SK-N-SH (cell line): ENCODE measurements at regions not wholly inside any gene's neighbourhood (a gene's known extent, or its start where the extent isn't known, plus 50 kb on each side); places are given as distances from the start of the nearest gene placed in this dataset.

ENCODE experiments used
- CTCF ChIA-PET: fragments of 300-600, 350-600 bp; formaldehyde crosslinking; extraction: SDS; loops from one replicate; lab custom pipeline; 2021; lab: Yijun Ruan, JAX
- POLR2A ChIA-PET: fragments of 350-600 bp; sonication (Branson Sonifier 250); formaldehyde crosslinking; extraction: SDS; loops from one replicate; lab custom pipeline; 2020; ENCODE audit warnings: antibody characterized with exemption, inconsistent platforms; lab: Yijun Ruan, JAX
- DNase-seq: peaks from one replicate; pipeline ENCODE4 v3.0.0; 2012
- H2AFZ ChIP-seq: fragments of 200-600 bp; sonication (generic); 2 replicates; pipeline ENCODE4 v1.8.1; 2016; ENCODE audit warnings: antibody characterized with exemption, mild to moderate bottlenecking, low read depth
- H3F3A ChIP-seq: fragments of 200-600 bp; sonication (generic); replicated peaks from 2 replicates; pipeline ENCODE3; 2016; ENCODE audit warnings: antibody characterized with exemption, mild to moderate bottlenecking; ENCODE audit not compliant: insufficient read depth
- H3K27ac ChIP-seq, 2 experiments: fragments of 200-500 bp in 1 of 2; fragments of 200-600 bp in 1 of 2; sonication (Bioruptor generic) in 1 of 2; sonication (generic), shearing (Covaris generic) in 1 of 2; 2 replicates each; pipeline versions ENCODE4 v1.5.1 to v1.6.1; 2014 to 2016; ENCODE audit warnings: low read depth in 2 of 2, inconsistent platforms in 1 of 2, low read length in 1 of 2, mild to moderate bottlenecking in 1 of 2, mixed read lengths in 1 of 2
- H3K27me3 ChIP-seq: fragments of 200-600 bp; sonication (generic), shearing (Covaris generic); 2 replicates; pipeline ENCODE4 v1.6.1; 2016; ENCODE audit warnings: mixed run types; ENCODE audit not compliant: insufficient read depth
- H3K36me3 ChIP-seq, 2 experiments: fragments of 200-500 bp in 1 of 2; fragments of 200-600 bp in 1 of 2; sonication (Bioruptor generic) in 1 of 2; sonication (generic) in 1 of 2; replicated peaks in 1 of 2; 2 replicates each; pipeline versions ENCODE3 to v1.5.1; 2014 to 2016; ENCODE audit warnings: low read length in 1 of 2, mild to moderate bottlenecking in 1 of 2; ENCODE audit not compliant: insufficient read depth in 2 of 2, control insufficient read depth in 1 of 2
- H3K4me1 ChIP-seq, 2 experiments: fragments of 200-500 bp in 1 of 2; fragments of 200-600 bp in 1 of 2; sonication (Bioruptor generic) in 1 of 2; sonication (generic), shearing (Covaris generic) in 1 of 2; 2 replicates each; pipeline versions ENCODE4 v1.5.1 to v1.6.1; 2014 to 2016; ENCODE audit warnings: low read depth in 1 of 2, low read length in 1 of 2, mixed run types in 1 of 2; ENCODE audit not compliant: insufficient read depth in 2 of 2, control insufficient read depth in 1 of 2
- H3K4me2 ChIP-seq: fragments of 200-600 bp; sonication (generic), shearing (Covaris generic); 2 replicates; pipeline ENCODE4 v1.6.1; 2017; ENCODE audit warnings: mixed run types
- H3K4me3 ChIP-seq, 2 experiments: fragments of 200-500 bp in 1 of 2; fragments of 200-600 bp in 1 of 2; sonication (Bioruptor generic) in 1 of 2; sonication (generic), shearing (Covaris generic) in 1 of 2; 2 replicates each; pipeline versions ENCODE4 v1.5.1 to v1.8.1; 2014 to 2016; ENCODE audit warnings: low read depth in 2 of 2, inconsistent platforms in 1 of 2, low read length in 1 of 2, mild to moderate bottlenecking in 1 of 2, mixed read lengths in 1 of 2, moderate library complexity in 1 of 2
- H3K79me2 ChIP-seq: fragments of 200-600 bp; sonication (generic); 2 replicates; pipeline ENCODE4 v1.8.1; 2017; ENCODE audit warnings: mild to moderate bottlenecking; ENCODE audit not compliant: insufficient read depth
- H3K9ac ChIP-seq: fragments of 200-600 bp; sonication (generic); 2 replicates; pipeline ENCODE4 v1.6.1; 2017; ENCODE audit warnings: mixed run types
- H3K9me2 ChIP-seq: fragments of 200-600 bp; sonication (generic); 2 replicates; pipeline ENCODE4 v1.6.1; 2017; ENCODE audit warnings: mixed run types
- H3K9me3 ChIP-seq: fragments of 200-600 bp; sonication (generic); 2 replicates; pipeline ENCODE4 v1.6.1; 2017; ENCODE audit warnings: mixed run types, mild to moderate bottlenecking, moderate library complexity
- H4K20me1 ChIP-seq: fragments of 200-600 bp; sonication (generic); 2 replicates; pipeline ENCODE4 v1.6.1; 2017; ENCODE audit warnings: mild to moderate bottlenecking, mixed run types; ENCODE audit not compliant: insufficient read depth
- EZH2phosphoT487 ChIP-seq: fragments of 200-600 bp; sonication (generic); IDR thresholded peaks from 2 replicates; pipeline ENCODE4 v1.6.1; 2017; ENCODE audit warnings: low read depth, mixed run types, mild to moderate bottlenecking, antibody characterized with exemption, moderate library complexity, borderline replicate concordance
- FOXJ3 ChIP-seq: sonication (generic); formaldehyde crosslinking; IDR thresholded peaks from 2 replicates; pipeline ENCODE4 v1.5.1; 2020; ENCODE audit warnings: mild to moderate bottlenecking, missing genetic modification reagents
- FOXM1 ChIP-seq: IDR thresholded peaks from 2 replicates; pipeline ENCODE4 v1.4.0; 2012; ENCODE audit warnings: low read depth, mild to moderate bottlenecking
- GABPA ChIP-seq: IDR thresholded peaks from 2 replicates; pipeline ENCODE4 v1.4.0; 2012; ENCODE audit warnings: low read depth, mild to moderate bottlenecking
- GATA2 ChIP-seq: sonication (generic); formaldehyde crosslinking; IDR thresholded peaks from 2 replicates; pipeline ENCODE4 v1.5.0; 2020; ENCODE audit warnings: mild to moderate bottlenecking, missing genetic modification reagents
- JUND ChIP-seq: IDR thresholded peaks from 2 replicates; pipeline ENCODE4 v1.4.0; 2012
- NRF1 ChIP-seq: IDR thresholded peaks from 2 replicates; pipeline ENCODE4 v1.6.1; 2012; ENCODE audit warnings: low read depth, mild to moderate bottlenecking, low read length
- RAD21 ChIP-seq: IDR thresholded peaks from 2 replicates; pipeline ENCODE4 v1.6.1; 2012; ENCODE audit warnings: mild to moderate bottlenecking, low read length
- TEAD4 ChIP-seq: IDR thresholded peaks from 2 replicates; pipeline ENCODE4 v1.4.0; 2012; ENCODE audit warnings: mild to moderate bottlenecking, borderline replicate concordance; ENCODE audit not compliant: insufficient read depth
- WGBS: methylation state at CpG from one replicate; pipeline ENCODE4 v1.1.6; 2017; ENCODE audit warnings: low lambda C conversion rate; 5-methylcytosine and 5-hydroxymethylcytosine counted together
- TF ChIP-seq, protein P1 (sequence below): fragments of 150-350 bp; IDR thresholded peaks from 2 replicates; pipeline ENCODE4 v1.6.1; 2017; ENCODE audit warnings: antibody characterized with exemption, low read length, low read depth, borderline replicate concordance
- TF ChIP-seq, protein P2 (sequence below): fragments of 200-600 bp; sonication (generic); IDR thresholded peaks from 2 replicates; pipeline ENCODE4 v1.6.1; 2017; ENCODE audit warnings: antibody characterized with exemption, mild to moderate bottlenecking, moderate library complexity

DNA sequence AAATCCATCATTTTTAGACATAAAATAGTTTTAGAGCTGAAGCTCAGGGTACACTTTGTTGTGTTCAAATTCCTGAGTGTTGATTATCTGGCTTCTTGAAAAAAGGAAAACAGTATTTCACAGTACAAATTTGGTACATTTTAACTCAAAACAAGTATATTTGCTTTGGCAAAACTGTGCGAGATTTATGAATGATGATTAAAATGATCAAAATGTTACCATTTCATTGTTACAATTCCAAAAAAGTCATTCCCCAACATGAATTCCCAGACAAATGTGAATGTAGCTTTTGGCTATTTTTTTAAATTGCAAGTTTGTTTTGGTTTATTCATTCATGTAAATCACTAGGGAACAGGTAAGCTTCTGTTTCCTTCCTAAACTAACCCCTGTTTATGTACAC is 347.4 kb upstream of the DCBLD2 start:
- Histone ChIP-seq H3K36me3 (no peaks in the 10 kb centered on the region), H3K4me1 (no peaks in the 10 kb centered on the region; a peak in 1 of 4 replicates), H3K27me3 (no peaks in the 10 kb centered on the region), H4K20me1 (no peaks in the 10 kb centered on the region), H3K9me2 (no peaks in the 10 kb centered on the region), H3K9ac (no peak overlapping the region), H3F3A (no peaks in the 10 kb centered on the region), H3K4me3 (no peak overlapping the region), H3K4me2 (no peak overlapping the region), H3K79me2 (no peaks in the 10 kb centered on the region), H3K9me3 (no peaks in the 10 kb centered on the region), H2AFZ (0 out of 2 replicates have a peak overlapping the region, but pooled peaks have one; percentile 12)
- WGBS: 3% methylated on average over 1 of the region's 1 CpG
- DNase-seq: no peak
- ChIA-PET CTCF (no interaction called here), POLR2A (no interaction called here)
- TF ChIP-seq TEAD4: no peak
- no peak for TF ChIP-seq RAD21
- no peak for TF ChIP-seq NRF1
- TF ChIP-seq, all 33 proteins: peak for 0
- H3K27ac ChIP-seq: peak overlapping the region; percentile 35 to 65; a peak in 3 of 4 replicates

DNA sequence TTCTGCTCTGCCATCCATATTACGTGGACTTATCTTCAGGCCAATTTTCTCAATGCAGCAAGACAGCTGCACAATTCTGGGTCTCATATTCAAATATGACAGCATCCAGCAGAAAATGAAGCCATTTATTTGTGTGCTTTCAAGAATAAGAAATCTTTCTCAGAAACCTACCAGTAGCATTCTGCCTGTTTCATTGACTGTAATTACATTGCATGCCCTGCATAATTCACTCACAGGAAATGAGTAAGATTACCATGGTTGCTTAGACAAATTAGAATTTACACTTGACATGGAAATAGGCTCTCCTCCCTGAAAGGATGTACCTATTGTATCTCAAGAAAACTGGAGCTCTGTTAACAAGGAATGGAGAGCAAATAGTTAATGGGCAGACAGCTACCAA is 346.6 kb upstream of the DCBLD2 start:
- no peak overlapping the region for H3K4me3 ChIP-seq
- no peak overlapping the region for H3K4me2 ChIP-seq
- DNase-seq: no peak
- TF ChIP-seq FOXJ3 (CRISPR knock-in tag) (no peak), GABPA (no peak), FOXM1 (no peak), JUND (no peak), EZH2phosphoT487 (no peak), GATA2 (CRISPR knock-in tag) (no peak)
- TF ChIP-seq, protein P1, sequence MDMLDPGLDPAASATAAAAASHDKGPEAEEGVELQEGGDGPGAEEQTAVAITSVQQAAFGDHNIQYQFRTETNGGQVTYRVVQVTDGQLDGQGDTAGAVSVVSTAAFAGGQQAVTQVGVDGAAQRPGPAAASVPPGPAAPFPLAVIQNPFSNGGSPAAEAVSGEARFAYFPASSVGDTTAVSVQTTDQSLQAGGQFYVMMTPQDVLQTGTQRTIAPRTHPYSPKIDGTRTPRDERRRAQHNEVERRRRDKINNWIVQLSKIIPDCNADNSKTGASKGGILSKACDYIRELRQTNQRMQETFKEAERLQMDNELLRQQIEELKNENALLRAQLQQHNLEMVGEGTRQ: no peak
- TF ChIP-seq, protein P2, sequence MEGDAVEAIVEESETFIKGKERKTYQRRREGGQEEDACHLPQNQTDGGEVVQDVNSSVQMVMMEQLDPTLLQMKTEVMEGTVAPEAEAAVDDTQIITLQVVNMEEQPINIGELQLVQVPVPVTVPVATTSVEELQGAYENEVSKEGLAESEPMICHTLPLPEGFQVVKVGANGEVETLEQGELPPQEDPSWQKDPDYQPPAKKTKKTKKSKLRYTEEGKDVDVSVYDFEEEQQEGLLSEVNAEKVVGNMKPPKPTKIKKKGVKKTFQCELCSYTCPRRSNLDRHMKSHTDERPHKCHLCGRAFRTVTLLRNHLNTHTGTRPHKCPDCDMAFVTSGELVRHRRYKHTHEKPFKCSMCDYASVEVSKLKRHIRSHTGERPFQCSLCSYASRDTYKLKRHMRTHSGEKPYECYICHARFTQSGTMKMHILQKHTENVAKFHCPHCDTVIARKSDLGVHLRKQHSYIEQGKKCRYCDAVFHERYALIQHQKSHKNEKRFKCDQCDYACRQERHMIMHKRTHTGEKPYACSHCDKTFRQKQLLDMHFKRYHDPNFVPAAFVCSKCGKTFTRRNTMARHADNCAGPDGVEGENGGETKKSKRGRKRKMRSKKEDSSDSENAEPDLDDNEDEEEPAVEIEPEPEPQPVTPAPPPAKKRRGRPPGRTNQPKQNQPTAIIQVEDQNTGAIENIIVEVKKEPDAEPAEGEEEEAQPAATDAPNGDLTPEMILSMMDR: no peak
- no peaks in the 10 kb centered on the region for H3K79me2 ChIP-seq
- H3F3A ChIP-seq: no peaks in the 10 kb centered on the region
- H3K27me3 ChIP-seq: no peaks in the 10 kb centered on the region
- no peaks in the 10 kb centered on the region for H4K20me1 ChIP-seq
- H3K9me3 ChIP-seq: no peaks in the 10 kb centered on the region
- ChIA-PET POLR2A (no interaction called here), CTCF (no interaction called here)
- H3K4me1 ChIP-seq: no peaks in the 10 kb centered on the region; a peak in 1 of 4 replicates
- no peaks in the 10 kb centered on the region for H3K36me3 ChIP-seq
- H2AFZ ChIP-seq: no peak overlapping the region
- H3K9me2 ChIP-seq: no peaks in the 10 kb centered on the region
- H3K27ac ChIP-seq: peak overlapping the region in 1 of 2 experiments; percentile 60; a peak in 2 of 4 replicates
- no peak overlapping the region for H3K9ac ChIP-seq
- 5% methylated on average over 1 of the region's 1 CpG for WGBS
